Caco-2 (cell line): ENCODE measurements at regions not wholly inside any gene's neighbourhood (a gene's known extent, or its start where the extent isn't known, plus 50 kb on each side); places are given as distances from the start of the nearest gene placed in this dataset.

ENCODE experiments used
- BruUV-seq: library from RNA; stranded (reverse); fragments of 400-500 nt; replicated peaks from 2 replicates; lab custom pipeline; 2021; lab: Mats Ljungman, UMichigan
- CTCF ChIA-PET: fragments of 300-600 bp; sonication (Branson Sonifier 250); formaldehyde crosslinking; loops from one replicate; lab custom pipeline; 2022; ENCODE audit warnings: antibody characterized with exemption; lab: Charles Lee
- POLR2A ChIA-PET: fragments of 300-600 bp; sonication (Branson Sonifier 250); formaldehyde crosslinking; loops from one replicate; lab custom pipeline; 2022; ENCODE audit warnings: antibody characterized with exemption; lab: Charles Lee
- DNase-seq, 2 experiments: peaks; one replicate each; pipeline versions ENCODE4 v3.0.0 to v3.0.0-alpha.2; 2020 to 2022
- H3K27me3 ChIP-seq: replicated peaks from 2 replicates; pipeline ENCODE4 v1.6.0; 2011; ENCODE audit warnings: low read length; ENCODE audit not compliant: control insufficient read depth, insufficient read depth
- H3K36me3 ChIP-seq: 2 replicates; pipeline ENCODE4 v1.5.1; 2011; ENCODE audit warnings: low read length; ENCODE audit not compliant: control insufficient read depth, insufficient read depth
- H3K4me1 ChIP-seq: fragments of 250-450 bp; sonication (Bioruptor Pico); 2 replicates; pipeline ENCODE4 v1.5.1; 2020; ENCODE audit warnings: mild to moderate bottlenecking
- H3K4me3 ChIP-seq: 2 replicates; pipeline ENCODE4 v1.5.1; 2011; ENCODE audit warnings: low read depth, mild to moderate bottlenecking, control low read depth, low read length
- H3K9me3 ChIP-seq: fragments of 250-450 bp; sonication (Bioruptor Pico); 2 replicates; pipeline ENCODE4 v1.5.1; 2020; ENCODE audit warnings: mild to moderate bottlenecking, moderate library complexity
- H3K27ac Mint-ChIP-seq: one replicate; pipeline ENCODE4 v1.8.0; 2022; ENCODE audit warnings: mixed read lengths; ENCODE audit not compliant: unreplicated experiment
- H3K27me3 Mint-ChIP-seq: one replicate; pipeline ENCODE4 v1.8.0; 2022; ENCODE audit warnings: mixed read lengths; ENCODE audit not compliant: insufficient read depth, unreplicated experiment
- H3K36me3 Mint-ChIP-seq: one replicate; pipeline ENCODE4 v1.8.0; 2022; ENCODE audit warnings: mild to moderate bottlenecking, mixed read lengths; ENCODE audit not compliant: insufficient read depth, unreplicated experiment
- H3K4me1 Mint-ChIP-seq: one replicate; pipeline ENCODE4 v1.8.0; 2022; ENCODE audit warnings: low read depth, mixed read lengths; ENCODE audit not compliant: unreplicated experiment
- H3K4me3 Mint-ChIP-seq: one replicate; pipeline ENCODE4 v1.8.0; 2022; ENCODE audit warnings: mild to moderate bottlenecking, moderate library complexity, mixed read lengths; ENCODE audit not compliant: unreplicated experiment
- H3K9me3 Mint-ChIP-seq: one replicate; pipeline ENCODE4 v1.8.0; 2022; ENCODE audit warnings: mixed read lengths; ENCODE audit not compliant: unreplicated experiment
- intact Hi-C: fragments of 100-400 bp; cut with micrococcal nuclease; formaldehyde crosslinking; loops from one replicate; pipeline ENCODE4 v1.10.0; 2022; ENCODE audit not compliant: unreplicated experiment
- TF ChIP-seq, protein P1 (sequence below), 2 experiments: fragments of 200-600 bp in 1 of 2; IDR thresholded peaks; 1 replicate in 1 of 2; 2 replicates in 1 of 2; pipeline versions ENCODE4 v1.5.1 to v1.8.0; 2011 to 2022; ENCODE audit warnings: antibody characterized with exemption in 1 of 2, control low read depth in 1 of 2, inconsistent platforms in 1 of 2, low read depth in 1 of 2, low read length in 1 of 2, mild to moderate bottlenecking in 1 of 2, moderate library complexity in 1 of 2; ENCODE audit not compliant: insufficient read depth in 1 of 2, severe bottlenecking in 1 of 2, unreplicated experiment in 1 of 2

DNA sequence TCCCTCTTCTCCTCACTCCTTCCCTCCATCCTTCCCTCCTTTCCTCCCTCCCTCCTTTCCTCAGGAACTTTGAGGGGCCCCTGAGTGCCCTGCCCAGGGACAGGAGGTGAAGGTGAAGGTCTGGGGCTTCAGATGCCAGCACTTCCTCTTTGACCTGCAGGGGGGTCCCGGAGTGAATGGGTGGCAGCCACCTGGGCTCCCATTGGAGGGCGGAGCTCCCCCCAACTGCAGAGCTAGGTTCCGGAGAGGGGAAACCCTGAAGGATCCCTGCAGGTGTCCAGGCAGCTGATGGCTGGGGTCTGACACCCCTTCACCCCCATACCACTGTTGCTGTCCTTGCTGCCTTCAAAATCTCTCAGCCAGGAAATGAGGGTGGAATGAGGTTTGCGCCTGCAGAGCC lies 1131.3 kb downstream of the BRD1 start:
- Mint-ChIP-seq H3K9me3 (no peaks in the 10 kb centered on the region), H3K27ac (no peak overlapping the region), H3K4me1 (no peaks in the 10 kb centered on the region), H3K36me3 (no peaks in the 10 kb centered on the region), H3K4me3 (no peak overlapping the region), H3K27me3 (no peaks in the 10 kb centered on the region)
- ChIA-PET POLR2A (no interaction called here), CTCF (no interaction called here)
- intact Hi-C loops = no loop called here
- Histone ChIP-seq H3K4me1 (no peaks in the 10 kb centered on the region), H3K9me3 (no peaks in the 10 kb centered on the region), H3K27me3 (no peaks in the 10 kb centered on the region), H3K4me3 (no peak overlapping the region), H3K36me3 (no peaks in the 10 kb centered on the region)
- no TSS peak for BruUV-seq
- TF ChIP-seq, protein P1, sequence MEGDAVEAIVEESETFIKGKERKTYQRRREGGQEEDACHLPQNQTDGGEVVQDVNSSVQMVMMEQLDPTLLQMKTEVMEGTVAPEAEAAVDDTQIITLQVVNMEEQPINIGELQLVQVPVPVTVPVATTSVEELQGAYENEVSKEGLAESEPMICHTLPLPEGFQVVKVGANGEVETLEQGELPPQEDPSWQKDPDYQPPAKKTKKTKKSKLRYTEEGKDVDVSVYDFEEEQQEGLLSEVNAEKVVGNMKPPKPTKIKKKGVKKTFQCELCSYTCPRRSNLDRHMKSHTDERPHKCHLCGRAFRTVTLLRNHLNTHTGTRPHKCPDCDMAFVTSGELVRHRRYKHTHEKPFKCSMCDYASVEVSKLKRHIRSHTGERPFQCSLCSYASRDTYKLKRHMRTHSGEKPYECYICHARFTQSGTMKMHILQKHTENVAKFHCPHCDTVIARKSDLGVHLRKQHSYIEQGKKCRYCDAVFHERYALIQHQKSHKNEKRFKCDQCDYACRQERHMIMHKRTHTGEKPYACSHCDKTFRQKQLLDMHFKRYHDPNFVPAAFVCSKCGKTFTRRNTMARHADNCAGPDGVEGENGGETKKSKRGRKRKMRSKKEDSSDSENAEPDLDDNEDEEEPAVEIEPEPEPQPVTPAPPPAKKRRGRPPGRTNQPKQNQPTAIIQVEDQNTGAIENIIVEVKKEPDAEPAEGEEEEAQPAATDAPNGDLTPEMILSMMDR (IDR thresholded peaks at IDR 0.05; ENCODE audit: insufficient read depth in 1 of 2, low read depth in 1 of 2, low read length in 1 of 2, severe bottlenecking in 1 of 2, unreplicated experiment in 1 of 2) = no peak
- DNase-seq = no peak

DNA sequence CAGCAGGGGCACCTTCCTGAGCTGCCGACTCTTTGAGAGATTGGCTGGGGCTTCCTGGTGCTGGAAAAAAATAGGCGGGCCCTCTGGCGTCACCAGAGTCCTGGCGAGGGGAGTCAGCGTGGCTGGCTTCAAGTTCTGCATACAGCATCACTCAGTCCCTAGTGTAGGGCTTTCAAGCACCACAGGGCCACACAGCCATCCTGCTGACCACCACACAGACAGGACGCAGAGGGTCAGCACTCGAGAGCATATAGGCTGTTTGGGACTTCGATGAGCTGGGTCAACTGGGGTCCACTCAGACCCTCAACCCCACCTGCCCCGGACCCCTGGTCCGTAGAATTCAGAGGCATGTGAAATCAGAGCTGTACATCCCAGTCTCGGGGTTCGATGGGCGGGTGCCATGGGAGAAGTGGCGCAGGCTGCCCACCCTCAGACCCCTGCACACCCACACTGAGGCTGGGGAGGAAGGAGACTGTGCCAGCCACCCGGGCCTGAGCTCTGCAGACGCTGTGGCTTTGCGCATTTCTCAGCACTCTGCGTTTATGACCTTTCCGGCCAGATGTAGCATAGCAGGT lies 1131.9 kb downstream of the BRD1 start:
- Mint-ChIP-seq H3K9me3 (no peaks in the 10 kb centered on the region), H3K27me3 (no peaks in the 10 kb centered on the region), H3K36me3 (no peaks in the 10 kb centered on the region), H3K4me1 (no peaks in the 10 kb centered on the region), H3K4me3 (no peak overlapping the region), H3K27ac (no peak overlapping the region)
- Histone ChIP-seq H3K36me3 (no peaks in the 10 kb centered on the region), H3K27me3 (no peaks in the 10 kb centered on the region), H3K4me3 (no peak overlapping the region), H3K4me1 (no peaks in the 10 kb centered on the region), H3K9me3 (no peaks in the 10 kb centered on the region)
- DNase-seq = no peak
- ChIA-PET CTCF (no interaction called here), POLR2A (no interaction called here)
- no TSS peak for BruUV-seq
- intact Hi-C loops = no loop called here
- TF ChIP-seq, protein P1 (IDR thresholded peaks at IDR 0.05; ENCODE audit: insufficient read depth in 1 of 2, low read depth in 1 of 2, low read length in 1 of 2, severe bottlenecking in 1 of 2, unreplicated experiment in 1 of 2) = no peak

DNA sequence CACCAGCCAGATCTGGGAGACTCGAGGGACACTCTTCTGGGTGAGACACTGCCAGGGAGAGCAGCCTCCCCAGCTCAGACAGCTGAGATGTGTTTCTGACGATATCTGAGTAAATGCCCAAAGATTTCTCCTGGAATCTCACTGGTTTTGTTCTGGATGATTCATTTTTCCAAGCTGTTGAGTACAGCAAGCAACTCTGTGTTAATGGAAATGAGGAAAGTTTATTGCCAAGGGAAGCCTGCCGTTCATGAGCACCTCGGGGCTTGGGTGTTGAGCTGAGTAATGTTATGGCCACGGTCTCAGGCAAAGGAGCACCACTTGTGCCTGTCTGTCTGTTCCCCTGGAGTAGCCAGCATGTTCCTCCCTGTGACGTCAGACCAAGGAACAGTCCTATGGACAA lies 1132.4 kb downstream of the BRD1 start:
- H3K27me3 Mint-ChIP-seq = no peaks in the 10 kb centered on the region
- BruUV-seq = no TSS peak
- Histone ChIP-seq H3K4me1 (no peaks in the 10 kb centered on the region), H3K4me3 (no peak overlapping the region), H3K9me3 (no peaks in the 10 kb centered on the region), H3K36me3 (no peaks in the 10 kb centered on the region), H3K27me3 (no peaks in the 10 kb centered on the region)
- H3K27ac Mint-ChIP-seq = no peak overlapping the region
- H3K9me3 Mint-ChIP-seq = no peaks in the 10 kb centered on the region
- H3K4me1 Mint-ChIP-seq = no peaks in the 10 kb centered on the region
- no peak overlapping the region for H3K4me3 Mint-ChIP-seq
- ChIA-PET POLR2A (no interaction called here), CTCF (no interaction called here)
- intact Hi-C loops = no loop called here
- H3K36me3 Mint-ChIP-seq = no peaks in the 10 kb centered on the region
- TF ChIP-seq, protein P1 (IDR thresholded peaks at IDR 0.05; ENCODE audit: insufficient read depth in 1 of 2, low read depth in 1 of 2, low read length in 1 of 2, severe bottlenecking in 1 of 2, unreplicated experiment in 1 of 2) = no peak
- no peak for DNase-seq
